H9 (cell line): ENCODE measurements at regions not wholly inside any gene's neighbourhood (a gene's known extent, or its start where the extent isn't known, plus 50 kb on each side); places are given as distances from the start of the nearest gene placed in this dataset.

Experiments
- DNase-seq: peaks from one replicate; pipeline ENCODE4 v3.0.0-alpha.2; 2017
- H2AFZ ChIP-seq: one replicate; pipeline ENCODE4 v1.6.1; 2013; ENCODE audit warnings: mild to moderate bottlenecking, low read length, control low read depth, moderate library complexity
- H2AK5ac ChIP-seq: 2 replicates; pipeline ENCODE4 v1.6.1; 2013; ENCODE audit warnings: low read length, control low read depth, mixed read lengths; ENCODE audit not compliant: insufficient read length
- H2BK120ac ChIP-seq: one replicate; pipeline ENCODE4 v1.6.1; 2013; ENCODE audit warnings: low read depth, mild to moderate bottlenecking, low read length, control low read depth, inconsistent platforms; ENCODE audit not compliant: poor library complexity, severe bottlenecking
- H2BK12ac ChIP-seq: 2 replicates; pipeline ENCODE4 v1.6.1; 2013; ENCODE audit warnings: low read length, control low read depth, mixed read lengths, low read depth; ENCODE audit not compliant: insufficient read length
- H2BK15ac ChIP-seq: 2 replicates; pipeline ENCODE4 v1.6.1; 2013; ENCODE audit warnings: low read depth, low read length, control low read depth
- H2BK20ac ChIP-seq: one replicate; pipeline ENCODE4 v1.6.1; 2013; ENCODE audit warnings: low read depth, mild to moderate bottlenecking, low read length, control low read depth, inconsistent platforms; ENCODE audit not compliant: poor library complexity, severe bottlenecking
- H2BK5ac ChIP-seq: 2 replicates; pipeline ENCODE4 v1.6.1; 2013; ENCODE audit warnings: low read length, control low read depth, mixed read lengths; ENCODE audit not compliant: insufficient read length
- H3K14ac ChIP-seq: 2 replicates; pipeline ENCODE4 v1.6.1; 2013; ENCODE audit warnings: low read length, control low read depth; ENCODE audit not compliant: insufficient read depth
- H3K18ac ChIP-seq: 2 replicates; pipeline ENCODE4 v1.6.1; 2013; ENCODE audit warnings: low read depth, mild to moderate bottlenecking, mixed read lengths, low read length, control low read depth; ENCODE audit not compliant: insufficient read length
- H3K23ac ChIP-seq: 2 replicates; pipeline ENCODE4 v1.6.1; 2013; ENCODE audit warnings: low read length, control low read depth, mixed read lengths, low read depth; ENCODE audit not compliant: insufficient read length
- H3K23me2 ChIP-seq: 2 replicates; pipeline ENCODE4 v1.6.1; 2013; ENCODE audit warnings: low read depth, mild to moderate bottlenecking, mixed read lengths, low read length, control low read depth; ENCODE audit not compliant: insufficient read length, poor library complexity, severe bottlenecking
- H3K27ac ChIP-seq: 2 replicates; pipeline ENCODE4 v1.5.1; 2013; ENCODE audit warnings: low read length, control low read depth, mixed read lengths, low read depth; ENCODE audit not compliant: insufficient read length
- H3K27me3 ChIP-seq: 2 replicates; pipeline ENCODE4 v1.6.1; 2013; ENCODE audit warnings: low read length, control low read depth, inconsistent platforms; ENCODE audit not compliant: insufficient read depth
- H3K4ac ChIP-seq: 2 replicates; pipeline ENCODE4 v1.6.1; 2013; ENCODE audit warnings: low read depth, mild to moderate bottlenecking, control low read depth, inconsistent platforms, low read length, moderate library complexity
- H3K4me1 ChIP-seq: 2 replicates; pipeline ENCODE4 v1.6.1; 2013; ENCODE audit warnings: low read length, control low read depth, inconsistent platforms; ENCODE audit not compliant: insufficient read depth
- H3K4me2 ChIP-seq: 2 replicates; pipeline ENCODE4 v1.6.1; 2013; ENCODE audit warnings: low read length, control low read depth, mixed read lengths; ENCODE audit not compliant: insufficient read length, insufficient read depth
- H3K56ac ChIP-seq: 2 replicates; pipeline ENCODE4 v1.6.1; 2013; ENCODE audit warnings: low read depth, mild to moderate bottlenecking, mixed read lengths, low read length, control low read depth; ENCODE audit not compliant: insufficient read length
- H3K79me1 ChIP-seq: 2 replicates; pipeline ENCODE4 v1.6.1; 2013; ENCODE audit warnings: low read depth, mild to moderate bottlenecking, moderate library complexity, low read length, control low read depth, inconsistent platforms; ENCODE audit not compliant: insufficient read depth, poor library complexity, severe bottlenecking
- H3K79me2 ChIP-seq: 2 replicates; pipeline ENCODE4 v1.6.1; 2013; ENCODE audit warnings: low read length, control low read depth, inconsistent platforms; ENCODE audit not compliant: insufficient read depth
- H3K9ac ChIP-seq: 2 replicates; pipeline ENCODE4 v1.6.1; 2013; ENCODE audit warnings: low read length, control low read depth, mixed read lengths; ENCODE audit not compliant: insufficient read length; ENCODE audit errors: extremely low read depth
- H3K9me3 ChIP-seq: one replicate; pipeline ENCODE4 v1.6.1; 2013; ENCODE audit warnings: low read depth, low read length, inconsistent platforms; ENCODE audit not compliant: control insufficient read depth
- H3T11ph ChIP-seq: one replicate; pipeline ENCODE4 v1.6.1; 2013; ENCODE audit warnings: mild to moderate bottlenecking, low read length, control low read depth, inconsistent platforms
- H4K20me1 ChIP-seq: one replicate; pipeline ENCODE4 v1.6.1; 2013; ENCODE audit not compliant: control insufficient read depth, insufficient read length, insufficient read depth
- H4K5ac ChIP-seq: 2 replicates; pipeline ENCODE4 v1.6.1; 2013; ENCODE audit warnings: low read depth, mild to moderate bottlenecking, mixed read lengths, low read length, control low read depth; ENCODE audit not compliant: insufficient read length
- H4K8ac ChIP-seq: replicated peaks from 2 replicates; pipeline ENCODE4 v1.6.1; 2013; ENCODE audit warnings: low read length, control low read depth, mixed read lengths, low read depth; ENCODE audit not compliant: insufficient read length
- H4K91ac ChIP-seq: 2 replicates; pipeline ENCODE4 v1.6.1; 2013; ENCODE audit warnings: low read depth, mild to moderate bottlenecking, moderate library complexity, mixed read lengths, low read length, control low read depth; ENCODE audit not compliant: insufficient read length
- H3K27ac Mint-ChIP-seq, 3 experiments: 2 replicates in 2 of 3; 3 replicates in 1 of 3; pipeline ENCODE4 v1.8.0; 2020 to 2021; ENCODE audit warnings: mixed read lengths in 3 of 3, mild to moderate bottlenecking in 1 of 3, moderate library complexity in 1 of 3
- H3K27me3 Mint-ChIP-seq: 2 replicates; pipeline ENCODE4 v1.8.0; 2021; ENCODE audit warnings: low read depth, mild to moderate bottlenecking, moderate library complexity, mixed read lengths
- H3K36me3 Mint-ChIP-seq, 3 experiments: 2 replicates in 2 of 3; 3 replicates in 1 of 3; pipeline ENCODE4 v1.8.0; 2020 to 2021; ENCODE audit warnings: low read depth in 3 of 3, mixed read lengths in 3 of 3; ENCODE audit not compliant: insufficient read depth in 1 of 3
- H3K4me1 Mint-ChIP-seq, 2 experiments: 2 replicates each; pipeline ENCODE4 v1.8.0; 2020; ENCODE audit warnings: mixed read lengths in 2 of 2
- H3K4me3 Mint-ChIP-seq, 2 experiments: 2 replicates in 1 of 2; 3 replicates in 1 of 2; pipeline ENCODE4 v1.8.0; 2020 to 2021; ENCODE audit warnings: mild to moderate bottlenecking in 2 of 2, mixed read lengths in 2 of 2, moderate library complexity in 1 of 2
- H3K9me3 Mint-ChIP-seq, 2 experiments: 2 replicates in 1 of 2; 3 replicates in 1 of 2; pipeline ENCODE4 v1.8.0; 2020; ENCODE audit warnings: mild to moderate bottlenecking in 2 of 2, mixed read lengths in 2 of 2, moderate library complexity in 1 of 2
- CTCF ChIP-seq: fragments of 200-600 bp; sonication (generic); conservative IDR thresholded peaks from 3 replicates; pipeline ENCODE4 v1.8.0; 2021; ENCODE audit warnings: antibody characterized with exemption, mild to moderate bottlenecking
- WGBS: extraction: QIAGEN DNeasy Blood & Tissue Kit; methylation state at CpG from one replicate; pipeline ENCODE4 v1.1.7; 2013; ENCODE audit warnings: missing lambda C conversion rate, low lambda C conversion rate, mixed read lengths; ENCODE audit not compliant: insufficient read length; ENCODE audit errors: extremely low coverage; 5-methylcytosine and 5-hydroxymethylcytosine counted together

GRCh38 chr2:120846406-120847095, 110.9 kb downstream of the GLI2 start:
- H3K14ac ChIP-seq: no peak overlapping the region
- DNase-seq: no peak
- H3K4me3 Mint-ChIP-seq: peak overlapping the region in 1 of 2 experiments; percentile 36; a peak in 1 of 5 replicates
- H3K27ac ChIP-seq: no peak overlapping the region
- no peaks in the 10 kb centered on the region for H3K9me3 ChIP-seq
- peaks cover 8 to 31% of the 10 kb centered on the region in 2 experiments for H3K4me1 Mint-ChIP-seq
- H3K4me2 ChIP-seq: no peak overlapping the region
- H2AFZ ChIP-seq: no peak overlapping the region
- TF ChIP-seq CTCF: no peak
- no peak overlapping the region for H3K18ac ChIP-seq
- H4K20me1 ChIP-seq: no peaks in the 10 kb centered on the region
- H2BK5ac ChIP-seq: no peak overlapping the region
- no peak overlapping the region for H4K5ac ChIP-seq
- H2BK12ac ChIP-seq: no peak overlapping the region
- no peaks in the 10 kb centered on the region for H3K9me3 Mint-ChIP-seq
- H3K79me1 ChIP-seq: no peaks in the 10 kb centered on the region
- no peak overlapping the region for H3K4ac ChIP-seq
- no peak overlapping the region for H2BK15ac ChIP-seq
- no peaks in the 10 kb centered on the region for H3K27me3 Mint-ChIP-seq
- no peaks in the 10 kb centered on the region for H3K27me3 ChIP-seq
- no peak overlapping the region for H3K56ac ChIP-seq
- no peak overlapping the region for H3K23ac ChIP-seq
- peaks cover 2% of the 10 kb centered on the region; the same call in 1 of the 2 replicates for H3K79me2 ChIP-seq
- H3K4me1 ChIP-seq: no peaks in the 10 kb centered on the region; the same call in 1 of the 2 replicates
- H3K36me3 Mint-ChIP-seq: peaks cover 18 to 26% (median 19%) of the 10 kb centered on the region in 3 experiments; a peak in 6 of 7 replicates
- no peak overlapping the region for H3T11ph ChIP-seq
- WGBS: no CpG with 5 or more reads among the region's 14 CpGs
- H3K23me2 ChIP-seq: no peaks in the 10 kb centered on the region
- no peak overlapping the region for H2AK5ac ChIP-seq
- H2BK20ac ChIP-seq: no peak overlapping the region
- peak overlapping the region in 2 of 3 experiments; percentile 72 to 82; a peak in 3 of 7 replicates for H3K27ac Mint-ChIP-seq
- H4K8ac ChIP-seq: no peak overlapping the region
- no peak overlapping the region for H3K9ac ChIP-seq
- no peak overlapping the region for H4K91ac ChIP-seq
- no peak overlapping the region for H2BK120ac ChIP-seq
